ENCODE measurements at regions not wholly inside any gene's neighbourhood (a gene's known extent, or its start where the extent isn't known, plus 50 kb on each side); places are given as distances from the start of the nearest gene placed in this dataset.

DNA sequence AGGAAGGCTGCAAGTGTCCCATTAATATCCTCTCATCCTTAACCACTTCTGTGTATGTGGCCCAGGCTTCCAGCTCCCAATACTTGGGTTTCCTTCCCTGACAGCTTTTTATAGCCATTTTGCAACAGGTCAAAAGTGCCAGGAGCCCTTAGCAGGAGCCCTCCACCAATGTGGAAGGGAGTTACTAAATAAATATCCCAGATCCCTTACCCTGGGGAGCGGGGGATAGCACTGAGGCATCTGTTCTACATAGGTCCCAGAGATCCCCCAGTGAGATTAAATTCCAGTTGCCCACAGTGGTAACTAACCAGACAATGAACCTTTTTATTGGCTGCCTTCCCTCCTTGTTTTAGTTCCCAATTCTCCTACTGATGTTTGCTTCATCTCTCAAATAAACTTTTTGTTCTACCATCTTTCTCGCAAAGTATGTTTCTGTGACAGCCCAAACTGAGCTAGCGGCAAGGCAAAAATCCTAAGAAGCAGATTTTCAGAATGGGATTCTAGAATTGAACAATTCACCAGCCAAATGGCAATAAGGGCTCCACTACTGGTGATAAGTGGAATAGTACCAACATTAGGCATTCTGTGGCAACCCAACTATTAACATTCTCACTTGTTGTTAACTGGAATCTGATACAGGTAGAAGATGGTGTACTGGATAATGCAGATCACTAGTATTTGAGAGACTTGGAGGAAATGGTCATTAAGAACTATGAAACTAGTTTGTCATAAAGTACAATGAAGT lies 83.9 kb upstream of the MAPRE2 start:
- no peak for FAIRE-seq
- H2BK15ac ChIP-seq (ENCODE audit: low read length): no peak overlapping the region
- no peak overlapping the region for H2AK5ac ChIP-seq (ENCODE audit: low read depth, low read length)
- H3K23ac ChIP-seq (ENCODE audit: insufficient read length): no peak overlapping the region
- no peak overlapping the region for H3K14ac ChIP-seq (ENCODE audit: insufficient read length)
- H2BK120ac ChIP-seq (replicated peaks; ENCODE audit: low read depth, low read length): no peak overlapping the region
- H2BK12ac ChIP-seq (ENCODE audit: low read depth, low read length): no peak overlapping the region
- POLR2A ChIA-PET (ENCODE audit: partially characterized antibody): no interaction called here
- H2BK20ac ChIP-seq (ENCODE audit: low read length): no peak overlapping the region
- no peaks in the 10 kb centered on the region for H3K9me3 ChIP-seq (ENCODE audit: insufficient read depth in 2 of 2, low read depth in 1 of 2, low read length in 1 of 2)
- H3K4me1 ChIP-seq (replicated peaks in 1 of 4; ENCODE audit: control insufficient read depth in 3 of 4, insufficient read depth in 4 of 4, low read length in 3 of 4): no peaks in the 10 kb centered on the region
- no peaks in the 10 kb centered on the region for H3K79me2 ChIP-seq (ENCODE audit: control insufficient read depth in 1 of 2, insufficient read depth in 2 of 2, low read length in 2 of 2)
- H2BK5ac ChIP-seq (ENCODE audit: low read depth, low read length): no peak overlapping the region
- no peaks in the 10 kb centered on the region for H3K27me3 ChIP-seq (replicated peaks in 1 of 4; ENCODE audit: control insufficient read depth in 3 of 4, extremely low read depth in 1 of 4, insufficient read depth in 3 of 4, low read length in 3 of 4)
- H3K4me2 ChIP-seq (ENCODE audit: insufficient read depth in 1 of 2, low read depth in 2 of 2, low read length in 2 of 2): no peak overlapping the region
- H3K4me3 ChIP-seq (ENCODE audit: extremely low read depth in 1 of 4, insufficient read depth in 2 of 4, low read depth in 3 of 4, low read length in 4 of 4): no peak overlapping the region
- 85% methylated on average over 3 of the region's 3 CpGs; no CpG with 5 or more reads in 1 of the 2 experiments for WGBS, 2 experiments (ENCODE audit: extremely low coverage in 1 of 2, insufficient coverage in 1 of 2, insufficient read length in 1 of 2, insufficient replicate concordance in 2 of 2, low coverage in 1 of 2, low lambda C conversion rate in 2 of 2, missing lambda C conversion rate in 1 of 2)
- TF ChIP-seq FOSL1 (IDR thresholded peaks at IDR 0.05; ENCODE audit: insufficient read depth, low read depth, low read length): no peak
- H3K18ac ChIP-seq (ENCODE audit: extremely low read depth, low read length): no peak overlapping the region
- no peaks in the 10 kb centered on the region for H4K20me1 ChIP-seq (replicated peaks in 1 of 2; ENCODE audit: control insufficient read depth in 1 of 2, insufficient read depth in 2 of 2, low read length in 2 of 2)
- CTCF ChIA-PET (ENCODE audit: partially characterized antibody): interaction anchor here (0.9 to 1.4 kb wide), 6 partner anchors 10 to 397 kb away, joined by 3 to 4 read pairs (median 3); no protein-coding TSS in a partner anchor
- no peaks in the 10 kb centered on the region for H3K79me1 ChIP-seq (ENCODE audit: low read depth, low read length)
- no peak overlapping the region for H3K9ac ChIP-seq (replicated peaks in 1 of 4; ENCODE audit: extremely low read depth in 1 of 4, low read depth in 3 of 4, low read length in 3 of 4)
- H4K8ac ChIP-seq (ENCODE audit: extremely low read depth, insufficient read depth, low read length): no peak overlapping the region
- H4K91ac ChIP-seq (replicated peaks; ENCODE audit: insufficient read length, low read length): no peak overlapping the region
- H3K4ac ChIP-seq (replicated peaks; ENCODE audit: insufficient read length, low read depth, low read length): no peak overlapping the region
- no peak for DNase-seq (ENCODE audit: low read depth in 1 of 2, low spot score in 2 of 2)
- no peak overlapping the region for H4K5ac ChIP-seq (ENCODE audit: insufficient read length, low read depth, low read length)
- peak overlapping the region; percentile 24; the same call in 1 of the 2 replicates for H2AFZ ChIP-seq (ENCODE audit: low read length)
- no peaks in the 10 kb centered on the region for H3K36me3 ChIP-seq (ENCODE audit: control insufficient read depth in 2 of 4, insufficient read depth in 4 of 4, low read length in 3 of 4)
- no peaks in the 10 kb centered on the region for H3K23me2 ChIP-seq (ENCODE audit: low read depth, low read length)
- H3K27ac ChIP-seq (ENCODE audit: low read depth, low read length): no peak overlapping the region
- no peak overlapping the region for H3K56ac ChIP-seq (replicated peaks; ENCODE audit: insufficient read length, low read depth, low read length)

Data from H1 (cell line).